Rectal smooth muscle tissue (tissue), 1 donor: ENCODE measurements at regions not wholly inside any gene's neighbourhood (a gene's known extent, or its start where the extent isn't known, plus 50 kb on each side); places are given as distances from the start of the nearest gene placed in this dataset.

Source experiments
- H3K27ac ChIP-seq: one replicate; pipeline ENCODE4 v1.7.0; 2013; ENCODE audit warnings: low read depth, low read length, inconsistent platforms
- H3K27me3 ChIP-seq: one replicate; pipeline ENCODE4 v1.7.0; 2013; ENCODE audit warnings: low read length; ENCODE audit not compliant: control insufficient read depth, insufficient read depth
- H3K36me3 ChIP-seq: one replicate; pipeline ENCODE4 v1.7.0; 2013; ENCODE audit warnings: low read length; ENCODE audit not compliant: control insufficient read depth, insufficient read depth
- H3K4me1 ChIP-seq: one replicate; pipeline ENCODE4 v1.7.0; 2013; ENCODE audit warnings: low read length; ENCODE audit not compliant: control insufficient read depth, insufficient read depth
- H3K4me3 ChIP-seq: one replicate; pipeline ENCODE4 v1.7.0; 2013; ENCODE audit warnings: low read length
- H3K9ac ChIP-seq: one replicate; pipeline ENCODE4 v1.7.0; 2013; ENCODE audit warnings: low read length

GRCh38 chr9:107627781-107628180 lies 138.2 kb upstream of the KLF4 start:
- no peaks in the 10 kb centered on the region for H3K4me1 ChIP-seq
- no peaks in the 10 kb centered on the region for H3K36me3 ChIP-seq
- H3K27me3 ChIP-seq, result no peaks in the 10 kb centered on the region
- H3K27ac ChIP-seq, result no peak overlapping the region
- H3K9ac ChIP-seq, result no peak overlapping the region
- no peak overlapping the region for H3K4me3 ChIP-seq

GRCh38 chr9:107626118-107626517 lies 136.5 kb upstream of the KLF4 start:
- Histone ChIP-seq H3K36me3 (no peaks in the 10 kb centered on the region), H3K9ac (no peak overlapping the region), H3K27ac (no peak overlapping the region), H3K4me1 (no peaks in the 10 kb centered on the region), H3K4me3 (no peak overlapping the region), H3K27me3 (no peaks in the 10 kb centered on the region)

GRCh38 chr9:107625383-107625984 lies 135.9 kb upstream of the KLF4 start:
- H3K4me3 ChIP-seq, result no peak overlapping the region
- no peak overlapping the region for H3K27ac ChIP-seq
- H3K36me3 ChIP-seq, result no peaks in the 10 kb centered on the region
- H3K27me3 ChIP-seq, result no peaks in the 10 kb centered on the region
- no peaks in the 10 kb centered on the region for H3K4me1 ChIP-seq
- H3K9ac ChIP-seq, result no peak overlapping the region

- Histone ChIP-seq H3K27me3 (no peaks in the 10 kb centered on the region), H3K4me1 (no peaks in the 10 kb centered on the region), H3K4me3 (no peak overlapping the region), H3K9ac (no peak overlapping the region), H3K27ac (no peak overlapping the region), H3K36me3 (no peaks in the 10 kb centered on the region)
Observed at GRCh38 chr9:107624234-107624948, 134.8 kb upstream of the KLF4 start.

- Histone ChIP-seq H3K27me3 (no peaks in the 10 kb centered on the region), H3K4me3 (no peak overlapping the region), H3K36me3 (no peaks in the 10 kb centered on the region), H3K4me1 (no peaks in the 10 kb centered on the region), H3K9ac (no peak overlapping the region), H3K27ac (no peak overlapping the region)
Observed at GRCh38 chr9:107621436-107621835, 131.9 kb upstream of the KLF4 start.

- H3K4me1 ChIP-seq, result no peaks in the 10 kb centered on the region
- no peak overlapping the region for H3K9ac ChIP-seq
- no peak overlapping the region for H3K4me3 ChIP-seq
- no peak overlapping the region for H3K27ac ChIP-seq
- H3K27me3 ChIP-seq, result no peaks in the 10 kb centered on the region
- no peaks in the 10 kb centered on the region for H3K36me3 ChIP-seq
Observed at GRCh38 chr9:107620801-107621200, 131.2 kb upstream of the KLF4 start.

- Histone ChIP-seq H3K27me3 (no peaks in the 10 kb centered on the region), H3K4me1 (no peaks in the 10 kb centered on the region), H3K36me3 (no peaks in the 10 kb centered on the region), H3K4me3 (no peak overlapping the region), H3K27ac (no peak overlapping the region), H3K9ac (no peak overlapping the region)
Observed at GRCh38 chr9:107620236-107620635, 130.7 kb upstream of the KLF4 start.

GRCh38 chr9:107615321-107615720 lies 125.8 kb upstream of the KLF4 start:
- H3K9ac ChIP-seq, result no peak overlapping the region
- no peak overlapping the region for H3K27ac ChIP-seq
- H3K27me3 ChIP-seq, result no peaks in the 10 kb centered on the region
- H3K36me3 ChIP-seq, result no peaks in the 10 kb centered on the region
- no peak overlapping the region for H3K4me3 ChIP-seq
- H3K4me1 ChIP-seq, result no peaks in the 10 kb centered on the region

- no peaks in the 10 kb centered on the region for H3K36me3 ChIP-seq
- H3K4me1 ChIP-seq, result no peaks in the 10 kb centered on the region
- H3K9ac ChIP-seq, result no peak overlapping the region
- no peaks in the 10 kb centered on the region for H3K27me3 ChIP-seq
- no peak overlapping the region for H3K4me3 ChIP-seq
- no peak overlapping the region for H3K27ac ChIP-seq
Observed at GRCh38 chr9:107614765-107615164, 125.2 kb upstream of the KLF4 start.

- H3K27ac ChIP-seq, result no peak overlapping the region
- H3K4me1 ChIP-seq, result no peaks in the 10 kb centered on the region
- no peaks in the 10 kb centered on the region for H3K36me3 ChIP-seq
- H3K9ac ChIP-seq, result no peak overlapping the region
- H3K27me3 ChIP-seq, result no peaks in the 10 kb centered on the region
- no peak overlapping the region for H3K4me3 ChIP-seq
Observed at GRCh38 chr9:107613321-107613720, 123.8 kb upstream of the KLF4 start.

- H3K27ac ChIP-seq, result no peak overlapping the region
- H3K4me3 ChIP-seq, result no peak overlapping the region
- no peaks in the 10 kb centered on the region for H3K4me1 ChIP-seq
- H3K9ac ChIP-seq, result no peak overlapping the region
- H3K27me3 ChIP-seq, result no peaks in the 10 kb centered on the region
- H3K36me3 ChIP-seq, result no peaks in the 10 kb centered on the region
Observed at GRCh38 chr9:107612136-107612535, 122.6 kb upstream of the KLF4 start.

GRCh38 chr9:107609547-107609946 lies 120.0 kb upstream of the KLF4 start:
- no peaks in the 10 kb centered on the region for H3K27me3 ChIP-seq
- H3K27ac ChIP-seq, result no peak overlapping the region
- H3K4me3 ChIP-seq, result no peak overlapping the region
- no peaks in the 10 kb centered on the region for H3K36me3 ChIP-seq
- H3K4me1 ChIP-seq, result no peaks in the 10 kb centered on the region
- H3K9ac ChIP-seq, result no peak overlapping the region

- H3K27ac ChIP-seq, result no peak overlapping the region
- no peaks in the 10 kb centered on the region for H3K27me3 ChIP-seq
- no peak overlapping the region for H3K4me3 ChIP-seq
- no peaks in the 10 kb centered on the region for H3K4me1 ChIP-seq
- no peak overlapping the region for H3K9ac ChIP-seq
- no peaks in the 10 kb centered on the region for H3K36me3 ChIP-seq
Observed at GRCh38 chr9:107606149-107606790, 116.7 kb upstream of the KLF4 start.
